Mesothelial cell of epicardium (in vitro differentiated cells): ENCODE measurements at regions not wholly inside any gene's neighbourhood (a gene's known extent, or its start where the extent isn't known, plus 50 kb on each side); places are given as distances from the start of the nearest gene placed in this dataset.
A peak's percentile ranks its signal among the peaks of the same experiment; 100 is the strongest.
"Not testable (repeated sequence)": the region's sequence is repeated elsewhere in the genome, so short reads cannot be mapped to it uniquely, and the experiment has no call there.

Source experiments
- DNase-seq, 2 experiments: peaks; one replicate each; pipeline ENCODE4 v3.0.0; 2021; ENCODE audit warnings: low spot score in 2 of 2; ENCODE audit not compliant: unreplicated experiment in 2 of 2
- H3K27ac Mint-ChIP-seq: 2 replicates; pipeline ENCODE4 v1.8.0; 2021; ENCODE audit warnings: mixed read lengths
- H3K27me3 Mint-ChIP-seq: 2 replicates; pipeline ENCODE4 v1.8.0; 2021; ENCODE audit warnings: low read depth, mixed read lengths
- H3K36me3 Mint-ChIP-seq: 2 replicates; pipeline ENCODE4 v1.8.0; 2021; ENCODE audit warnings: mixed read lengths
- H3K4me1 Mint-ChIP-seq: 2 replicates; pipeline ENCODE4 v1.8.0; 2021; ENCODE audit warnings: mixed read lengths
- H3K4me3 Mint-ChIP-seq: 2 replicates; pipeline ENCODE4 v1.8.0; 2021; ENCODE audit warnings: mild to moderate bottlenecking, moderate library complexity, mixed read lengths
- H3K9me3 Mint-ChIP-seq: 2 replicates; pipeline ENCODE4 v1.8.0; 2021; ENCODE audit warnings: mixed read lengths

GRCh38 chr7:32747443-32748148 is 144.0 kb downstream of the KBTBD2 start:
- DNase-seq, H3K4me1 Mint-ChIP-seq, H3K27ac Mint-ChIP-seq, H3K4me3 Mint-ChIP-seq, H3K36me3 Mint-ChIP-seq, H3K27me3 Mint-ChIP-seq: not testable (repeated sequence)
- peaks cover 15% of the 10 kb centered on the region for H3K9me3 Mint-ChIP-seq

DNA sequence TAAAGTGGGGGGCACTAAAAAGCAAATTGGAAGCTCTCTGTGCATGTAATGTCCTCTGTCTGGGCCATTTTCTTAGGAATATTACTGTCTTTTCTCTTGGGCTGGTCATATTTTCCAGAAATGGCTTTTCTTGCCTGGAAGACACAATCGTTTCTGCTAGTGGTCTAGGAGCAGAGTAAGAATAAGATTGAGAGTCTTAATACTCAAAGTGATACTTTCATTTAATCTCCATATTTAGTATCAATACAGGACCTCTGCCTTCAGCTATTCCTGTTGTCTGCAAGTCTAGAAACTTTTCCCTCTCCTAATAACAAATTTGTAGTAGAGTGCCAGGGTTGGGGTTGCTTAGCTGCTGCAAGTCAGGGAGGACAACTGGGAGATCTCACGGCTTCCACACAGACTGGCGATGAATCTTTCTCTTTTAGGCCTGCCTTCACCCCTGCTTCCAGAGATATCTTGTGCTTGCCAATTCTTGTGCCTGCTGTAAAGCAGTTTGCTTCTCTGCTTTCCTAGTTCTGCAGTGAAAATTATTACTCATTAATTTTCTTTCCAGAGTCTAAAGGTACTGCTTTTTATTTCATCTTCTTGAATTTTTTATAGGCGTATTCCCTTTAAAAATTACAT is 149.6 kb downstream of the KBTBD2 start:
- H3K36me3 Mint-ChIP-seq, H3K27ac Mint-ChIP-seq, H3K9me3 Mint-ChIP-seq, DNase-seq, H3K4me3 Mint-ChIP-seq, H3K27me3 Mint-ChIP-seq, H3K4me1 Mint-ChIP-seq: not testable (repeated sequence)

DNA sequence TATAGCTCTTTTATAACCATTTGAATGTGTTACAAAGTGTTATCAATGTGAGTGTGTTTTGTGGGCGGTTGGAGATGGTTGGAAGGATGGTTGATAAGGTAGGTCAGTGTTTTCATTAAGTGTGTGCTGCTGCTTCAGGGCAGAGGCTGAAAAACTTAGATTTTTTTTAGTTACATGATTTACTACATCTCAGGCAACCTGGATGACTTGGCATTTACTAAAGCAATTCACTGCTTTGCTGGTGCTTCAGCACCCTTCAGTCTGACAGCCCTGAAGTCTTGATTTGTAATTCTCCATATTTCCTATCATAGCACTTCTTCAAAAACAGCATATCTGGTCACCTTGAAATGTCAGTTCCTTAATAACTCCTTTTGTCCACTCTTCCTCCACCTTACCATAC is 151.8 kb downstream of the KBTBD2 start:
- peaks cover 18% of the 10 kb centered on the region for H3K9me3 Mint-ChIP-seq
- H3K4me1 Mint-ChIP-seq, H3K4me3 Mint-ChIP-seq, H3K36me3 Mint-ChIP-seq, DNase-seq, H3K27ac Mint-ChIP-seq, H3K27me3 Mint-ChIP-seq: not testable (repeated sequence)

DNA sequence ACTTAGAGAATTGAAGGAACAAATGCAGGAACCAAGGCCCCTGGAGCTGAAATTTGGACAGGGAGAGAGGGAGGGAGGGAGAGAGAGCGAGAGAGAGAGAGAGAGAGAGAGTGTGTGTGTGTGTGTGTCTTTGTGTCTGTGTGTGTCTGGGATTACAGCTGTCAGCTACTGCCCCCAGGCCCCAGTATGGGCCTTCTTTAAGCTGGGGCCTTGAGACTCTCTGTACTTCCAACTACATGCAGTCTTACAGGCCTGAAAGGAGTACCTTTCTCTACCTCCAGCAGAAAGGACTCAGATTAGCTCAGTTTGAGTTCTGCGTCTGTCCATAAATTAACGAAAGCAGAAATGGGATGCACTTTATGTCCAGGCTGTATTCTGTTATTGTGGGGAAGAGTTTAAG is 153.2 kb downstream of the KBTBD2 start:
- not testable (repeated sequence) for H3K36me3 Mint-ChIP-seq, H3K27me3 Mint-ChIP-seq

DNA sequence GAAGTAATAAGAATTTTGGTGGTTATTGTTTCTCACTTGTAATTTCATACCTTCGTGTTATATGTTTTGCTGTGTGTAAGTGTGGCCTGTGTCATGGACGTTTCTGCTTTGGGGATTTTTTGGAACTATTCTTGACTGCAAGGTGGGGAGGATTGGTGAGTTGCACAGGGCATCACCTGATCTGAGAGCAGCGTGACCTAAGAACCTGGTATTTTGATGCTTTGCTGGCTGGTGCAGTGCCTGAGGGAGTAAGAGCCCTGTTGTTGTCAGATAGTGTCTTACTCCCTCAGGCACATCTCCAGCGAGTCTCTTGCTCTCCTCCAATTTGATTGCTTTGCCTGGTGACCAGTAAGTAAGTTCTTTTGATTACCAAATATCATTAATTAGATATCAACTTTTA is 158.8 kb downstream of the KBTBD2 start:
- H3K9me3 Mint-ChIP-seq: peaks cover 12% of the 10 kb centered on the region
- H3K36me3 Mint-ChIP-seq, H3K27me3 Mint-ChIP-seq, H3K27ac Mint-ChIP-seq, H3K4me3 Mint-ChIP-seq, DNase-seq: not testable (repeated sequence)
- peaks cover 12% of the 10 kb centered on the region for H3K4me1 Mint-ChIP-seq

More for the DNA sequence above, 153.2 kb downstream of the KBTBD2 start:
- H3K4me3 Mint-ChIP-seq, H3K4me1 Mint-ChIP-seq, H3K27ac Mint-ChIP-seq, DNase-seq: not testable (repeated sequence)
- H3K9me3 Mint-ChIP-seq: peaks cover 12% of the 10 kb centered on the region

DNA sequence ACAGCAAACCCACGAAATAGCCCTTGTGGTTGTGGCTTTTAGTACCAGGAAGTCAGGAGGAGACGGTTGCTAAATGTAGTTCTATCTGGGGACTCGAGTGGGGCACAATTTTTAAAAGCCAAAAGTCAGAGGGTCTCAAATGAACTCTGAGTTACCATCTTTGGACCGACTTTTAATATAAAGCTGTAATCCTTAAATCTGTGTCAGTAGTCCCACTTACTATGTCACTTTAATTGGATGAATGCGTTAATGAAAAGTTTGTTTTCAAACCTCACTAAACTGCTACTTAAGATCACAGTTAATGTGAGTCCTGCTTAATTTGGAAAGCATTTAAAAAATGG is 162.3 kb downstream of the KBTBD2 start:
- Mint-ChIP-seq H3K4me1 (peaks cover 18% of the 10 kb centered on the region), H3K4me3 (peak overlapping the region; percentile 61)
- H3K27ac Mint-ChIP-seq, H3K27me3 Mint-ChIP-seq, DNase-seq, H3K9me3 Mint-ChIP-seq, H3K36me3 Mint-ChIP-seq: not testable (repeated sequence)

GRCh38 chr7:32728412-32729334 is 162.9 kb downstream of the KBTBD2 start:
- not testable (repeated sequence) for H3K36me3 Mint-ChIP-seq, H3K27me3 Mint-ChIP-seq, H3K9me3 Mint-ChIP-seq
- peak overlapping the region; percentile 77 for H3K4me3 Mint-ChIP-seq
- DNase-seq: peak; percentile 55 to 80
- H3K27ac Mint-ChIP-seq: peak overlapping the region; percentile 50
- peaks cover 18% of the 10 kb centered on the region for H3K4me1 Mint-ChIP-seq

- Mint-ChIP-seq H3K4me3 (peak overlapping the region; percentile 77), H3K4me1 (peaks cover 17% of the 10 kb centered on the region), H3K27ac (peak overlapping the region; percentile 83)
- not testable (repeated sequence) for H3K27me3 Mint-ChIP-seq, H3K36me3 Mint-ChIP-seq, H3K9me3 Mint-ChIP-seq
- peak; percentile 24 to 61 for DNase-seq
Observed at GRCh38 chr7:32727483-32728411, 163.8 kb downstream of the KBTBD2 start.

DNA sequence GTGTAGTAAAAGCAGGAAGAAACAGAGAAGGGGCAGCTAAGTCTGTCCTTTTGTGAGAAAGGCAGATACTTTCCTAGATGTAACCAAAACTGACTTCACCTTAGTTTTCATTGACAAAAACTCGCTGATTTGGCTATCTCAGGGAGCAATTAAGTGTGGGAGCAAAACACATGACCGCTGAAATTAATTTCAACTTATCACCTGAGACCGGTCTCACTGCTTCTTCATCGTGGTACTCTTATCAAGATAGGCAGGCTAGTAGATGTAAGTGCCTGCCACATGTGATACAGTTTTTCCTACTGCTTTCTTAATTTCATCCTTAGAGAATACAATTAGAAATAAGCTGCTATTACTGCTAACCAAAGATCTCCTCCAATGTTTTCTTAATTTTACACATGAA is 168.7 kb downstream of the KBTBD2 start:
- not testable (repeated sequence) for H3K36me3 Mint-ChIP-seq, H3K27me3 Mint-ChIP-seq, H3K27ac Mint-ChIP-seq, H3K4me3 Mint-ChIP-seq, H3K4me1 Mint-ChIP-seq, H3K9me3 Mint-ChIP-seq, DNase-seq
